B cell (primary cell): ENCODE measurements at regions not wholly inside any gene's neighbourhood (a gene's known extent, or its start where the extent isn't known, plus 50 kb on each side); places are given as distances from the start of the nearest gene placed in this dataset.

Source experiments
- ATAC-seq: fragments of 200-7000 bp; cut with Tn5 transposase; one replicate; pipeline ENCODE4 v1.10.0; 2021; ENCODE audit warnings: low read depth, mild to moderate bottlenecking, moderate number of reproducible peaks, moderate library complexity
- CTCF ChIA-PET: fragments of 350-600 bp; sonication (Branson Sonifier 250); formaldehyde crosslinking; loops from one replicate; lab custom pipeline; 2021; ENCODE audit warnings: antibody characterized with exemption, inconsistent platforms; lab: Charles Lee
- POLR2A ChIA-PET: fragments of 350-600 bp; sonication (Branson Sonifier 250); formaldehyde crosslinking; loops from one replicate; lab custom pipeline; 2021; ENCODE audit warnings: antibody characterized with exemption; lab: Charles Lee
- DNase-seq: peaks from one replicate; pipeline ENCODE4 v3.0.0; 2013
- H2AFZ ChIP-seq: 2 replicates; pipeline ENCODE4 v1.6.1; 2012; ENCODE audit warnings: mild to moderate bottlenecking, low read depth, low read length; ENCODE audit not compliant: insufficient read depth, poor library complexity, severe bottlenecking
- H3K27ac ChIP-seq, 2 donors: 1 replicate in 1 of 2; 2 replicates in 1 of 2; pipeline ENCODE4 v1.5.1; 2012 to 2013; ENCODE audit warnings: low read length in 2 of 2, mild to moderate bottlenecking in 2 of 2, moderate library complexity in 1 of 2
- H3K27me3 ChIP-seq, 4 experiments: fragments of 200-600 bp in 1 of 4; sonication (generic) in 1 of 4; replicated peaks in 1 of 4; 1 replicate in 2 of 4; 2 replicates in 2 of 4; pipeline versions ENCODE4 v1.6.1 to v1.7.0; 2013 to 2016; ENCODE audit warnings: low read length in 3 of 4, mild to moderate bottlenecking in 2 of 4, mixed read lengths in 1 of 4, moderate library complexity in 1 of 4; ENCODE audit not compliant: insufficient read depth in 4 of 4, control insufficient read depth in 3 of 4; ENCODE audit errors: control extremely low read depth in 1 of 4
- H3K36me3 ChIP-seq, 2 experiments: replicated peaks in 1 of 2; 1 replicate in 1 of 2; 2 replicates in 1 of 2; pipeline versions ENCODE4 v1.6.1 to v1.7.1; 2013; ENCODE audit warnings: low read length in 1 of 2; ENCODE audit not compliant: insufficient read depth in 2 of 2, control insufficient read depth in 1 of 2; ENCODE audit errors: control extremely low read depth in 1 of 2, extremely low read depth in 1 of 2
- H3K4me1 ChIP-seq, 2 donors: fragments of 200-600 bp in 1 of 2; sonication (generic) in 1 of 2; 1 replicate in 1 of 2; 2 replicates in 1 of 2; pipeline versions ENCODE4 v1.5.1 to v1.6.1; 2013 to 2017; ENCODE audit warnings: low read length in 2 of 2; ENCODE audit not compliant: control insufficient read depth in 2 of 2, insufficient read depth in 2 of 2
- H3K4me2 ChIP-seq: replicated peaks from 2 replicates; pipeline ENCODE3; 2012; ENCODE audit warnings: mild to moderate bottlenecking, low read depth, low read length; ENCODE audit not compliant: poor library complexity, severe bottlenecking
- H3K4me3 ChIP-seq, 5 experiments: fragments of 200-600 bp in 1 of 5; sonication (generic) in 1 of 5; 1 replicate in 3 of 5; 2 replicates in 2 of 5; pipeline versions ENCODE4 v1.5.1 to v1.7.0; 2011 to 2016; ENCODE audit warnings: low read length in 4 of 5, mild to moderate bottlenecking in 4 of 5, low read depth in 2 of 5, control low read depth in 1 of 5, moderate library complexity in 1 of 5; ENCODE audit not compliant: insufficient read depth in 1 of 5; ENCODE audit errors: control extremely low read depth in 1 of 5, extremely low read depth in 1 of 5
- H3K79me2 ChIP-seq: fragments of 200-600 bp; sonication (generic); one replicate; pipeline ENCODE4 v1.6.0; 2016; ENCODE audit warnings: low read length; ENCODE audit not compliant: control insufficient read depth, insufficient read depth
- H3K9ac ChIP-seq: fragments of 200-600 bp; sonication (generic); 2 replicates; pipeline ENCODE4 v1.6.1; 2017; ENCODE audit warnings: mild to moderate bottlenecking, low read length, moderate library complexity
- H3K9me3 ChIP-seq, 3 donors: one replicate each; pipeline versions ENCODE4 v1.6.1 to v1.7.1; 2013; ENCODE audit warnings: low read length in 2 of 3; ENCODE audit not compliant: control insufficient read depth in 2 of 3, insufficient read depth in 1 of 3; ENCODE audit errors: control extremely low read depth in 1 of 3
- H4K20me1 ChIP-seq: 2 replicates; pipeline ENCODE4 v1.6.0; 2012; ENCODE audit warnings: mild to moderate bottlenecking, low read length; ENCODE audit not compliant: insufficient read depth, control insufficient read depth, poor library complexity, severe bottlenecking
- H3K27ac Mint-ChIP-seq: one replicate; pipeline ENCODE4 v1.8.0; 2021; ENCODE audit warnings: mixed read lengths
- H3K27me3 Mint-ChIP-seq: one replicate; pipeline ENCODE4 v1.8.0; 2021; ENCODE audit warnings: mixed read lengths
- H3K4me1 Mint-ChIP-seq: one replicate; pipeline ENCODE4 v1.8.0; 2021; ENCODE audit warnings: mixed read lengths
- H3K4me3 Mint-ChIP-seq: one replicate; pipeline ENCODE4 v1.8.0; 2021; ENCODE audit warnings: mixed read lengths
- H3K9me3 Mint-ChIP-seq: one replicate; pipeline ENCODE4 v1.8.0; 2022; ENCODE audit warnings: mixed read lengths; ENCODE audit not compliant: insufficient read depth
- EZH2 ChIP-seq: IDR thresholded peaks from 2 replicates; pipeline ENCODE4 v1.6.1; 2012; ENCODE audit warnings: borderline replicate concordance, low read depth, mild to moderate bottlenecking, moderate library complexity, low read length; ENCODE audit not compliant: insufficient read depth, poor library complexity, severe bottlenecking
- WGBS: methylation state at CpG from one replicate; pipeline ENCODE4 v1.1.5; 2013; ENCODE audit warnings: missing lambda C conversion rate; ENCODE audit not compliant: insufficient coverage; 5-methylcytosine and 5-hydroxymethylcytosine counted together
- intact Hi-C: fragments of 100-400 bp; cut with micrococcal nuclease; formaldehyde crosslinking; loops from one replicate; pipeline ENCODE4 v1.10.0; 2022
- TF ChIP-seq, protein P1 (sequence below): fragments of 200-600 bp; IDR thresholded peaks from one replicate; pipeline ENCODE4 v1.8.0; 2022; ENCODE audit warnings: antibody characterized with exemption, mild to moderate bottlenecking

DNA sequence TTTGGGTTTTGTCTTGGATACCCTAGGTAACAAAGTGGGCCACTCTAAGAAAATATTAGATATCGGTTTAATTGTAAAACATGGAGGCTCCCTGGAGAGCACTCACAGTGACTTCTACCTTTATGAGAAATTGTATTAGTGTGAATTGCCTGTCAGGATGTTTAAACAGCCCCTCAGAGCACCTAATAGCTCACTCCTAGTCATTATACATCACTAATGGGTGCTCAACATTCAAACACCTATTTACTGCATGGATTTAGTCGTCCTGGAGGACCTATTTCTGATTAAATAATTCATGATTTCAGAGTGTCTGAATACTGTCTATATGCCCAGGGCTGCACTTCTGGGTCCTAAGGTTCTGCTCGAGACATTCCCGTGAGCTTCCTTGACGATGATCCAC, 430.2 kb upstream of the EEF2KMT start:
- no peaks in the 10 kb centered on the region for H3K79me2 ChIP-seq
- ATAC-seq (no peak), DNase-seq (no peak)
- Mint-ChIP-seq H3K27ac (no peak overlapping the region), H3K4me3 (no peak overlapping the region), H3K27me3 (peaks cover 6% of the 10 kb centered on the region), H3K4me1 (no peaks in the 10 kb centered on the region), H3K9me3 (peaks cover 4% of the 10 kb centered on the region)
- H3K4me2 ChIP-seq, result no peak overlapping the region
- no peak overlapping the region for H2AFZ ChIP-seq
- no peak overlapping the region for H3K9ac ChIP-seq
- no peak overlapping the region for H3K4me3 ChIP-seq
- POLR2A ChIA-PET, result no interaction called here
- CTCF ChIA-PET, result no interaction called here
- no peaks in the 10 kb centered on the region for H3K36me3 ChIP-seq
- peaks cover 0 to 6% (median 0%) of the 10 kb centered on the region in 3 donors for H3K9me3 ChIP-seq
- TF ChIP-seq, protein P1, sequence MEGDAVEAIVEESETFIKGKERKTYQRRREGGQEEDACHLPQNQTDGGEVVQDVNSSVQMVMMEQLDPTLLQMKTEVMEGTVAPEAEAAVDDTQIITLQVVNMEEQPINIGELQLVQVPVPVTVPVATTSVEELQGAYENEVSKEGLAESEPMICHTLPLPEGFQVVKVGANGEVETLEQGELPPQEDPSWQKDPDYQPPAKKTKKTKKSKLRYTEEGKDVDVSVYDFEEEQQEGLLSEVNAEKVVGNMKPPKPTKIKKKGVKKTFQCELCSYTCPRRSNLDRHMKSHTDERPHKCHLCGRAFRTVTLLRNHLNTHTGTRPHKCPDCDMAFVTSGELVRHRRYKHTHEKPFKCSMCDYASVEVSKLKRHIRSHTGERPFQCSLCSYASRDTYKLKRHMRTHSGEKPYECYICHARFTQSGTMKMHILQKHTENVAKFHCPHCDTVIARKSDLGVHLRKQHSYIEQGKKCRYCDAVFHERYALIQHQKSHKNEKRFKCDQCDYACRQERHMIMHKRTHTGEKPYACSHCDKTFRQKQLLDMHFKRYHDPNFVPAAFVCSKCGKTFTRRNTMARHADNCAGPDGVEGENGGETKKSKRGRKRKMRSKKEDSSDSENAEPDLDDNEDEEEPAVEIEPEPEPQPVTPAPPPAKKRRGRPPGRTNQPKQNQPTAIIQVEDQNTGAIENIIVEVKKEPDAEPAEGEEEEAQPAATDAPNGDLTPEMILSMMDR, result no peak
- no peak for TF ChIP-seq EZH2
- 94% methylated on average over 4 of the region's 5 CpGs for WGBS
- H3K4me1 ChIP-seq, result no peaks in the 10 kb centered on the region
- intact Hi-C loops, result no loop called here
- no peaks in the 10 kb centered on the region for H4K20me1 ChIP-seq
- no peak overlapping the region for H3K27ac ChIP-seq
- H3K27me3 ChIP-seq, result peaks cover 0 to 3% (median 0%) of the 10 kb centered on the region in 4 experiments

DNA sequence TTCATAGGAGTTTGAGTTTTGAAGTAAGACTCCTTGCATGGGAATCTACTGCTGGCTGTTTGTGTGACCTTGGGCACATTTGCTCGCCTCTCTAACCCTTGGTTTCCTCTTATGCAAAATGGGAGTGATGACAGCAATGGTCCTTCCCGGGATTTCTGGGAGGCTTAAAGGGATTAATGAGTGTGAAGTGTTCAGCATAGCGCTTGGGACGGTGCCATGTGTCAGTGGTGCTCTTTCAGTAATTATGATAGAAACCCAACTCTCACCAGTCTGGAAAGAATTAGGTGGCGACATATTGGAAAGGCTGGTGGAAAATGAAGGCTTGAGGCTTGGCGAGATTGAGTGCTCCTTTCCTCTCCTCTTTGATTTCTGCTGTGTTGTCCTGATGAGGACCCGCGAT, 429.2 kb upstream of the EEF2KMT start:
- H3K4me3 ChIP-seq, result no peak overlapping the region
- intact Hi-C loops, result no loop called here
- no peaks in the 10 kb centered on the region for H4K20me1 ChIP-seq
- CTCF ChIA-PET, result no interaction called here
- no peak overlapping the region for H3K27ac Mint-ChIP-seq
- H3K4me1 Mint-ChIP-seq, result no peaks in the 10 kb centered on the region
- POLR2A ChIA-PET, result no interaction called here
- H3K27ac ChIP-seq, result no peak overlapping the region
- peaks cover 6% of the 10 kb centered on the region for H3K27me3 Mint-ChIP-seq
- H3K9me3 ChIP-seq, result peaks cover 0 to 6% (median 0%) of the 10 kb centered on the region in 3 donors
- no peaks in the 10 kb centered on the region for H3K4me1 ChIP-seq
- ATAC-seq (no peak), DNase-seq (no peak)
- no peak overlapping the region for H2AFZ ChIP-seq
- H3K27me3 ChIP-seq, result peaks cover 0 to 3% (median 0%) of the 10 kb centered on the region in 4 experiments
- no peaks in the 10 kb centered on the region for H3K79me2 ChIP-seq
- H3K4me2 ChIP-seq, result no peak overlapping the region
- peaks cover 4% of the 10 kb centered on the region for H3K9me3 Mint-ChIP-seq
- H3K4me3 Mint-ChIP-seq, result no peak overlapping the region
- no peaks in the 10 kb centered on the region for H3K36me3 ChIP-seq
- 90% methylated on average over 6 of the region's 8 CpGs for WGBS
- no peak overlapping the region for H3K9ac ChIP-seq
- no peak for TF ChIP-seq EZH2
- TF ChIP-seq, protein P1, result no peak
